SW 1271 (cell line): ENCODE measurements at regions not wholly inside any gene's neighbourhood (a gene's known extent, or its start where the extent isn't known, plus 50 kb on each side); places are given as distances from the start of the nearest gene placed in this dataset.
"Not testable (repeated sequence)": the region's sequence is repeated elsewhere in the genome, so short reads cannot be mapped to it uniquely, and the experiment has no call there.

Experiments used
- DNase-seq, 2 experiments: peaks; one replicate each; lab custom pipeline; 2025; lab: John Stamatoyannopoulos, UW

DNA sequence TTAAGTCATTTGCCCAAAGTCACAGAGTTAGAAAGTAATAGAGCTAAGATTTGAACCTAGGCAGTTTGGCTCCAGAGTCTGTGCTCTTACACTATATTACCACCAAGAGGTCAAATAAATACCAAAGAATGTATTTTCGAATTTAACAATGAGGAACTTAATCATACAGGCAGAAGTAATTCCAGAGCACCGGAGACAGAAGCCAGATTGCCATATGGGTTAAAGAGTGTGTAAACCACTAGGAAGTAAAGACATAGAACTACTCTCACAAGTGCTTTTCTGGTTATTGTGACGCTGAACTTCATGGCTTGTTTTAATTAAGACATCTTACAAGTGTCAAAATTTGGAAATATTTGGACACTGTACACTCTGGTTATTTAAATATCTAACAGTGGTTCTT lies 114.5 kb upstream of the NBPF19 start:
- DNase-seq, result not testable (repeated sequence)

DNA sequence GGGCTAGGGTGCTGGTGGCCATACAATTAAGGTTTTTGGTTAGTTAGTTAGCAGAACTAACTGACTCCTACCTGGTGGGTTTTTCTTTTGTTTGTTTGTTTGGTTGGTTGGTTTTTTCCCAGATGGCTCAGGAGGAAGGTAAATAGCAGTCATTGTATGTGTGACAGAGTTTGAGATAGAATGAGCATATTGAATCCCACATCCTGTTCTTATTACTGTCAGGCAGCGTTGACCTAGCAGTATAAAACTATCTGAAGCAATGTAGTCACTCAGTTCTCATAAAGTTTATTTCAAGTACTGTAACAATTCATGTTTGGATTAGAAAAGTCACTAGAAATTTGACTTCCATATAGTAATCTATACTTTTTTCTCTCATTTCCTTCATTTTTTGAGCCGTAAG lies 113.5 kb upstream of the NBPF19 start:
- DNase-seq, result not testable (repeated sequence)

DNA sequence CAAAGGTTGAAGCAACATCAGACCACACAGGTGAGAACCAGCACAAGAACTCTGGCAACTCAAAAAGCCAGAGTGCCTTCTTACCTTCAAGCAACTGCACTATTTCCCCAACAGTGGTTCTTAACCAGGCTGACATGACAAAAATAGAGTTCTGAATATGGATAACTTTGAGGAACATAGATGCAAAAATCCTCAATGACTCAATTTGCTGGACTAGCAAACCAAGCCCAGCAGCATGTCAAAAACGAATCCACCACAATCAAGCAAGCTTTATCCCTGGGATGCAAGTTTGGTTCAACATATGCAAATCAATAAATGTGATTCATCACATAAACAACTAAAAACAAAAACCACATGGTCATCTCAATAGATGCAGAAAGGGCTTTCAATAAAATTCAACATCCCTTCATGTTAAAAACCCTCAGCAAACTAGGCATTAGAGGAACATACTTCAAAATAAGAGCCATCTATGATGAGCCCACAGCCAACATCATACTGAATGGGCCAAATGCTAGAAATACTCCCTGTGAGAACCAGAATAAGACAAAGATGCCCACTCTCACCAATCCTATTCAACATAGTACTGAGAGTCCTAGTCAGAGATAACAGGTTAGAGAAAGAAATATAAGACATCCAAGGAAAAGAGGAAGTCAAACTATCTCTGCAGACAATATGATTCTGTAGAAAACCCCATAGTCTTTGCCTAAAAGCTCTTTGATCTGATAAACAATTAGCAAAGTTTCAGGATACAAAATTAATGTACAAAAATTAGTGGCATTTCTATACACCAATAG lies 110.5 kb upstream of the NBPF19 start:
- DNase-seq, result not testable (repeated sequence)

DNA sequence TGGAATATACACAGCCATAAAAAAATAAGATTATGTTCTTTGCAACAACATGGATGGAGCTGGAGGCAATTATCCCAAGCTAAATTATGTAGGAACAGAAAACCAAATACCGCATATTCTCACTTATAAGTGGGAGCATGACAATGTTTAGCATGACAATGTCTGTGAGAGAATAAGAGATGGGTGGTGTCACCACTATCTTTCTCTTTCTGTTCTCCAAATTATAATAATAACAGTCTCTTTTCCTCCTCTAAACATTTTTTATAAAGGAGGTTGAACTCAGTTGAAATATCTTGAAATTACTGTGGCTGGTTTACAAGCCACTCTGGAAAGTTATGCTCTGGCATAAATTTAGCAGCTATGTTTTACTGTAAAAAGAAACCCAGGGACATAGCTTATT lies 108.4 kb upstream of the NBPF19 start:
- DNase-seq, result not testable (repeated sequence)

DNA sequence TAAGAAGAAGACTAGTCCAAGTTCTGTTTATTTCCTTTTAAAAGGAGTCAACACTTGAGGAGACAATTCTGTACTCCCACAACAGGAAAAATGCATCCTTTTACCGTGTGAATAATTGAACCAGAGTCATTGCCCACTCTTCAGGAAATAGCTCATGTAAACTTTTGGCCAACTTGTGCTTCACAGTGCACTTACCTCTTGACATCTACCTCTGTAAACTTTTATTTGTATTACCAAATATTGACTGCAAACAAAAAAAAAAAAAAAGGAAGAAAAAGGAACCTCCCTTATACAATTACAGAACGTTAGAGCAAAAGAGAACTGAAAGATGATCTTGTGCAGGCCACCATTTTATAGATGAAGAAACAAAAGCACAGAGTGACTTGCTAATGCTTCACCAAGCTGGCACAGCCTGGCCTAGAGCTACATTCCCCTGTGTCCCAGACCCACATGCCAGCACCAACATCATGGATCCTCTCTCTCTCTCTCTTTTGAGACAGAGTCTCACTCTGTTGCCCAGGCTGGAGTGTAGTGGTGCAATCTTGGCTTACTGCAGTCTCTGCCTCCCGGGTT lies 107.3 kb upstream of the NBPF19 start:
- DNase-seq, result not testable (repeated sequence)

DNA sequence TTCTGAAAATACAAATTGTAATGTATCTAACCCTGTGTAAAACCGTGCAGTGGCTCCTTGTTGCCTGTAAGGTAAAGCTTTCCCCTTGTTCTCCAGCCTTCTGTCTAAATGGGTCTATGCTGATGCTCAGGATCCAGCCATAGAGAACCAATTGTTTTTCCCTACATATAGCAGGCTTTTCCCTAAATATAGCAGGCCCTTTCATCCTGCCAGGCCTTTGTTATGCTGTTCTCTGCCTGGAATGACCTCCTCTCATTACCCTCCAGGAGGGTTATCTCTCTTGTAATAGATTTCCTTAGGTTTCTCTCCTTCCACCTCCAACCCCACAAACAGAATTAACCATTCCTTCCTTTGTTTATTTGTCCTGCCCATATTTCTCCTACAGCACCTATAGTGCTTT lies 106.5 kb upstream of the NBPF19 start:
- not testable (repeated sequence) for DNase-seq

DNA sequence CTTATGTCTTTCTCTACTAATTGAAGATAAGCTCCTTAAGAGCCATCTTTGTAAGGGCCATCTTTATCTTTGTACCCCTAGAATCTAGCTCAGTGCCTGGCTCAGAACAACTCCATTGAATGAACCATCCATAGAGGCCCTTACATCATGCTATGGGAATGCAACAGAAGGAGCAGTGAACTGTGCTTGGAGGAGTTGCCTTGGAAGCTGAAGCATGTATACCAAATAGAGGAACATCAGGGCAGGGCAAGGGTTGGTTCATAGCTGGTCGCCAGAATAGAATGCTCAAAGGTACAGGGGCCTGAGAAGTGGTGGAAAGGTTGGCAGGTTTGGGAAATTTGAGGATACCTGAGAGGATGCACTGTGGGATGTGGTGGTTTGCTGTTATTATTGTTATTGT lies 105.8 kb upstream of the NBPF19 start:
- not testable (repeated sequence) for DNase-seq

DNA sequence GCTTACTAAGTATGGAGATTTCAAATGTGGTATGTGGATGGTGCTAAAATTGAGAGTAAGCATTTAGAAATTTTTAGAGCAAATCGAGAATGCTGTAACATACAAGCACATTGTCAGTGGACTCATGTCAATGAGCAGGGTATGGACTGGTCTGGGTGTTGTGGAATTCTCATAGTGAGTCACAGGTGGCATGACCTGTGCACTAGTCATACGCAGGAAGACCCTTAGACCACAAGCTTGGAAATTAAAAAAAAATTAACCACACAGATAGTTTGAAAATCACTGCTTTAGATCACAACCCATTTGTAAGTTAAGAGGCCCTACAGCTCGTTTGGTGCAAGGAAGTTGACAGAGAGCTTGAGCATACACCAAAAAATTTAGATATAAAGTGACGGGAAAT lies 102.9 kb upstream of the NBPF19 start:
- DNase-seq, result not testable (repeated sequence)

DNA sequence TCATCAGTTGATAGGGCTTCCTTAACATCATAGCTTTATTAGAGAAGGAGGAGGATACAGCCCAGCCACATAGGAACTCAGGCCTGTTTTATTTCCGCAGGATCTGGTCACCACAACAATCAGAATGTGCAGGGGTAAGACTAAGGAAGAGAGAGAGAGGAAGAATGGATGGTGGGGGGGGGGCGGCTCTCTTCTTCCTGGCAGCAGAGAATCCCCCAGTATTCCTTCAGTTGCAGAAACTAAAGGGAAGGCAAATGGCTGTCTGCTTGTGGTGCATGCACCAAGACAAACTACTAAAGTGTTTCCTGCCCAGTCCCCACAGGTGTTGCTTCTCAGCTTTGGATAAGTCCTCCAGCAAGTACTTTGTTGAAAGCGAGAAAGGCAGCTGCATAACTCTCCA lies 96.4 kb upstream of the NBPF19 start:
- DNase-seq, result not testable (repeated sequence)

DNA sequence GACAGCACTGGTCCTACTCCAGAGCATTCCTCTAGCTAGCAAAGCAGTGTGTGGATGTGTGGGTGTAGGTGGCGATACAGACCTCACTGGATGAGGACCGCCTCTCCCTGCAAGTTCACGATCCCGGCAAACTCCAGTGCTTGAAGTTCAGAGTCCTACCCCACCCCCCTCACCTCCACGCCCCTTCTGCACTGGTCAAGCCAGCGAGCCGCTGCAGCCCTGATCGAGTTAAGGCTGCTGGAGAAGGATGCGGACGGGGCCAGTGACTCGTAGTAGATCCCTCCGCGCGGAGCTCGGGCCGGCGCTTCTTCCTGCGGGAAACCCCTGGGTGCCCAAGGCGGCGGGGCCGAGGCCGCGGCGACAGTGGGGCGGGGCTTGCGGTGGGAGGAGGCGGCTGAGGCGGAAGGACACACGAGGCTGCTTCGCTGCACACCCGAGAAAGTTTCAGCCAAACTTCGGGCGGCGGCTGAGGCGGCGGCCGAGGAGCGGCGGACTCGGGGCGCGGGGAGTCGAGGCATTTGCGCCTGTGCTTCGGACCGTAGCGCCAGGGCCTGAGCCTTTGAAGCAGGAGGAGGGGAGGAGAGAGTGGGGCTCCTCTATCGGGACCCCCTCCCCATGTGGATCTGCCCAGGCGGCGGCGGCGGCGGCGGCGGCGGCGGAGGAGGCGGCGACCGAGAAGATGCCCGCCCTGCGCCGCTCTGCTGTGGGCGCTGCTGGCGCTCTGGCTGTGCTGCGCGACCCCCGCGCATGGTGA lies 84.5 kb upstream of the NBPF19 start:
- not testable (repeated sequence) for DNase-seq

DNA sequence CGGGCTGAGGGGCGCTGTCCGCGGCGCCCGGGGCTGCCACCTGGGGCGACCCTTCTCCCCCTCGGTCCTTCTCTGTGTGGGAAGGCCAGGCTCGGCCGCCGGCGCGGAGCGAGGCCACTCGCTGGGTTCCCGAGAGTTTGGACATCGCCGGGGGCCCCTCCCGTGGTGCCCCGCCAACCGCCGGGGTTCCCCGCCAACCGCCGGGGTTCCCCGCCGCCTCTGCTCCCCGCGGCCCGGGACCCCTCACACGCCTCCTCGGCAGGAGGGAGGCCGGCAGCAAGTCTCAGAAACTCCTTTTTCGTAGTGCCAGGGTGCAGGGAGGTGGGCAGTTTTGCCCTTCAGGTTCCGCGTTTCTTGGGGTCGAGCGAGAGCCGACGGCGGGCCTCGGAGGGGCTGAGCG lies 83.9 kb upstream of the NBPF19 start:
- DNase-seq, result not testable (repeated sequence)

DNA sequence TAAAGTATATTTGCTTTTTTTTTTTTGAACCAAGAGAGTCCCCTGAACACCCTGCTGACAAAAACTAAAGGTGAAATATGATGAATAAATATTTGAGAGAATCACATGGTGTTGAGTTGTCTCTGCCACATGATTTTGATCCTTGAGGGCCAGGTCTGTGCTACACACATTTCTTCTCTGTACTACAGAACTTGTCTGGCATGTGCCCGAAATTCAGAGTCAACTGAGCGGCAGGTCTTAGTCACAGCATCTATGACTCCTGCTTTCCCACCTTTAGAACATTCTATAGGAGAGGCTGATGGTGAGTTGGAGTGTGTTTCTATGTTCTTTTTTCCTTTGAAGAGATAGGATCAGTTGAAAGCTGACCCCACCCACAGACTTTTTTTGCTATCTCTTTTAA lies 79.0 kb upstream of the NBPF19 start:
- DNase-seq, result not testable (repeated sequence)

DNA sequence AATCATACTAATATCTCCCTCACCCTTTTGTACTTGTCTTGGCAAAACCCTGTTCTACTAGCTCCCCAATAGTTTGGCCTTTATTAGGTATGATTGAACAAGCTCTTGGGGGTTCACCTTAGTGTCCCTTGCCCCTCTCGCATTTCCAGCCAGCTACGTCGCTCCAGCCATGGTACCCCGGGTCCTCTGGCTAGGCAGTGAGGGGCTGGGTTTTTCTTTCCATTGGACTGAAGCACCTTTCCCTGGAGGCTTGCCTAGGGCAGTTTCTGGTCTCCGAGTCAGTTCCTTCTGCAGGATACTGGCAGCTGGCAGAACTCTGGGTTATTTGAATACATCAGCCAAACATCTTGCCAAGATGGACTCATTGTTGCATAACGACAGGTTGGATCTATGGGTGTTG lies 76.3 kb upstream of the NBPF19 start:
- DNase-seq, result not testable (repeated sequence)

DNA sequence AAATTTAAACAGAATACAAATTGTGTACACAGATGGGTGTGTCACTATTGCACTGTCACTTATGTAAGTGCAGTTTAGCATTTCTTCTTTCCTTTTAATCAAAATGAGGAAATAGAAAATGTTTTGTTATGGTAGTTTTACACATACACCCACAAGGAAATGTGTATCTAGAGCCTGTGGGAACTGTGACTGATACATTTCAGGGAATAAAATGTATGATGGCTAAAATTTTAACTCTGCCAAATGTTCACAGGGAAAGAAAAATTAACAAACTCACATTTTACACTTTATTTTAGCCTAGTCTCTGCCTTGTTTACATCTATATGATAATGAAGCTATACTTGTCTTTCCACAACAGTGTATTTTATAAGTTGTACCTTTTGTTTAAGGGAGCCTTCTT lies 66.4 kb upstream of the NBPF19 start:
- not testable (repeated sequence) for DNase-seq

DNA sequence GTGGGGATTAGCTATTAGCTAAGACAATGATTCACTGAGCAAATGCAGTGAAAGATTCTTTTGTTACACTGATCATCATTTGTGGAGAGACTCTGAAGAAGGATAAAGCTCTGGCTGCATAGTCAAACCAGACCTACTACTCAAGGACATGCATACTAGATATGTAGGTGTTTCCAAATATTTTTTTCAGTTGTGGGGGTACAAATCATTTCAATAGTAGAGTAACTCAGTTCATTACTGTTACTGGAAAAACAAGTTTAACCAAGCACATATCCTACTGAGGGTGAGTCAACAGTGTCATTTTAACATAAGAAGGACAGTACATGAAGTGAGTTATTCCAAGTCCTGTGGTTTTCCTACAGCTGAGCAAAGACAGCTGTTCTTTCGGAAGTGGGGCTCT lies 59.5 kb upstream of the NBPF19 start:
- DNase-seq, result not testable (repeated sequence)

DNA sequence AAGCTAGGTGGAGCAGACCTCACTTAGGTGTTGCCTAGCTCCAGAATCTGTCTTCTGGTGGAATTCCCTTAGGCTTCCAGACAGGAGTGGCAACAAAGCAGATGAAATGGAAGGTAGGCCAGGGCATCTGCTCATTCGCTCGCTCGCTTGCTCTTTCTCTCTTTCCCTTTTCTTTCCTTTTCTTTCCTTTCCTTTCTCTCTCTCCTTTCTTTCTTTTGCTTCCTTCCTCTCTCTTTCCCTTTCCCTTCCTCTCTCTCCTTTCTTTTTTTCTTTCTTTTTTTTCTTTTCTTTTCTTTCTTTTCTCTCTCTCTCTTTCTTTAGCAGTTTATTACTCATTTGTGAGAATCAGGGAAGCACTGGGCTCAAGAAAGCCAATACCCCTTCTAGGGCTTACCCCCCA lies 56.1 kb upstream of the NBPF19 start:
- DNase-seq, result not testable (repeated sequence)

DNA sequence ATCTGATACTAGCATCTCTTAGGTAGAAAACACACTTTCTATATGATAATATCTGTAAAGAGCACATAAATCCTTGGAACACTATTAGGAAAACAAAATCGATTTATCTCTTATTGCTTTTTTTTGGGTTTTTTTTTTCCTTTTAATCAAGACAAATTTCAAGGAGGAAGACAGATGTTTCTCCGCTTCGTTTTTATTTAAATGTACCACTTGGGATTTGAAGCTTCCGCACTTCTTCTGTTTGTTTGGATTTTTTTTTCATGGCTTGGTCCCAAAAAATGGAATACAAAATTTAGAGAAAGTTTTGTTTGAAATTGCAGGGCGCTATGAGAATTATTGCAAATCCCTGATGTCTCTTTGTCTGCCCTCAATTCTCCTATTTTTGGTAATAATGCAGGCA lies 51.7 kb upstream of the NBPF19 start:
- DNase-seq, result not testable (repeated sequence)
